ENCODE measurements at regions not wholly inside any gene's neighbourhood (a gene's known extent, or its start where the extent isn't known, plus 50 kb on each side); places are given as distances from the start of the nearest gene placed in this dataset.
"Not testable (repeated sequence)": the region's sequence is repeated elsewhere in the genome, so short reads cannot be mapped to it uniquely, and the experiment has no call there.

DNA sequence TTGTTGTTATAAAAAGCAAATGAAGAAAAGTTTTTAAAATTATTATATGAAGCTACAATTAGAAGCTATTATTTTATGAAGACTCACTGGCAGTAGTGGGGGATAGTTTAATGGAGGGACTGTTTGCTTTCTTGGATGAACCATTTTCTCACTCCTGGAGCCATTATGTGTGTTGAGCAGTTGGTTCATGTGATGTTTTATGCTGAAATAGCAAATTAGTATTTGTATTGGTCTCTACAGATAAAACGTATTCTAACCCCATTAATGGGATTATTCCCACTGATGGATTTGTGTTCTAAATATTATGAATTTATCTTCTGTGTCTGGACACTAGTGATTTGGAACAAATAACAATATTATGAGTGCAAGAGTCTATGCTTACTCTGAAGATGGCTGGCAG lies 507.5 kb upstream of the FSHR start:
- DNase-seq: no peak

DNA sequence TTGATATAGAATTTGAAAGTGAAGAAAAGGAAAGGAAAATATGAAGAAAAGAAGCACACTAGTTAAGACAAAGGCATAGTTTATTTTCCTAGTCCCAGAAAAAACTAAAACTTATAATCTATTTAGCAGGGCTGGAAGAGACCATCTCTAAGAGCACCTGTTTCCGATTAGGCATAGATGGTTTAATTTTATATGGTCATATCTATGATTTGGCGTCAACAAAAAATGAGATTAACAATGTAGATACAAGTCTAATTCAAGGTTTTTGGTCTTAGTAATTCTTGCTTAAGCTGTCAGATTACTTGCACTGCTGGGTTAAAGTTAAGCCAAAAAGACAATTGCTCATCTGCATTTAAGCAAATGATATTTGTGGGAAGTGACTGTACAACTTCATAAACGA lies 502.5 kb upstream of the FSHR start:
- no peak for DNase-seq

DNA sequence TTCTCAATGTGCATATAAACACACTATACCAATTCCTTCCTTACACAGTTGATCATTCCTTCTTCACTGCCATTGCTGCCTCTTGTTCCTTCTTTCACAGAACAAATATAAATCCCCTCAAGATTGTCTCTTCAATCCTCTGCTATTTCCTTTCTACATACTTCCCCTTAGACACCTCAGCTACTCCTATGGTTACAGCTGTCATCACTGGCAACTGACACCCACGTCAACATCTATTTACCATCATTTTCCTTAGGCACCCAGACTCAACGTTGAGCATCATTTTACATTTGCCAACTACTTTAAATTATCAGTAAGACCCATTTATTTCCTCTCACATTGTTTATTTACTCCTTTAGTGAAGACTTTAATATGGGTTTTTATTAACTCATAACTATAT lies 488.8 kb upstream of the FSHR start:
- no peak for DNase-seq

DNA sequence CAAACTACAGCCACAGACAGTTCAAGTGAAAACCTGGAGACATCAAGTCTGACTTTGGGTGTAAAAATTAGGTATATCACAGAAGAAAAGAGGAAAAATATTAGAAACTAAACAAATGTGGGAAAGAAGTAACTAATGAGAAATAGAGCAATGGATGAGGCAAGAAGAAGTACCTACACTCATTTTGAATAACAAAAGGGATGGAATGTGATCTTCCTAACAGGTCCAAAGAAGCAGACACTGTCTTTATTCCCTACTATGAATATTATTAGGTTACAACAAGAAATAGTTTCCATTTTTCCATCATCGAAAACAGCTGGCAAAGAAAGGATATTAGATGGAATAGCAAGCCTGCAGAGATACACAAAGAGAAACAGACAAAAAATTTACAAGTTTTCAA lies 486.3 kb upstream of the FSHR start:
- DNase-seq: no peak

DNA sequence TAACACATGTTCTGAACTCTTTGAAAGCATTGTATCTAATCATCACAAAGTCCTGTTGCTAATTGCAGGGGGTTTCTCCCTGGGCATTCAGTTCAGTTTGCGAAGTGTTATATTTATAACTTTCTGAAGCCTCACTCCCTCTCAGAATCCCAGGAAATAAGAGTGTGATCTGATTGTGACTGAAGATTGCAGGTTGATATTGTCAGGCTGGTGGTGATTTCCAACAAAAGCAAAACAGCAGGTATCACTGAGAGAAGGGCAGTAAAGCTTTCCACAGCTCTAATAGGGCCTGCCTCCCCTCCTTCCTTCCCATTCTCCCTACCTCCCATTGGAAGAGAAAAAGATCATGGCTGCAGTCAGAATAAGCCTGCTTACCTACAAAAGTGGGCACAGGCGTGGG lies 466.7 kb upstream of the FSHR start:
- no peak for DNase-seq

DNA sequence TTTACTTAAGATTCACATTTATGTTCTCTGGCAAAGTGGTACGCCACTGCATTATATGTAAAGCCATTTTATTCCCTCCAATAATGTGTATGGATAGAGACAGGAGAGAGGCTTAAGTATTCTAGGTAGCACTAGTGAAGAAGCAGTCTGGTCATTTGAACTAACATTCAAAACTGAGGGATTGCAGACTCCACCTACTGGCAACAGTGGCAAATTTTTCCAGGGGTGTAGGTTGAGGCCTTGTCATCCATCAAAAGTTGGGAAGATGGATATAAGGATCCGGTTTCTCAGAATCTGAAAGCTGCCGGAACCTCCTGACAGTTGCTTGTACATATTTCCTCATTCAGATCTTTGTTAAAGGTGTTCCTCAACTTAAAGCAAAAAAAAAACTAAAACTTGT lies 465.5 kb upstream of the FSHR start:
- no peak for DNase-seq

DNA sequence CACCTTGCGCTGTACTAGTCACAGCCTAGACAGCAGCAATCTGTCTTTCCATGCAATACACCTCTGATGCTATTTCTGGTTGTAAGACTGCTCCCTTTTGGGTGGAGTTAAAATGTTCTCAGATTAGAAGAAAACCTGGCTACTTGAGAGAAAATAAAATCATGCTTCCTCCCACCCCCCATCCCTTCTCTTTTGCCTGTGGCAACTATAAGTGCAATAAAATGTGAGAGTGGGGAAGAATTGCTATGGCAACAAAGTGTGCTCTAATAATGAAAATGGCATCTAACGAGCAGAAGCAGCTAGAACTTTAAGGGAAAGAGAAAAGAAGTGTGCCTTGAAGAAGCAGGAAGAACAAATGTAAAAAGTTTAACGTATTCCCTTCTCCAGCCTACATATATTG lies 464.2 kb upstream of the FSHR start:
- no peak for DNase-seq

DNA sequence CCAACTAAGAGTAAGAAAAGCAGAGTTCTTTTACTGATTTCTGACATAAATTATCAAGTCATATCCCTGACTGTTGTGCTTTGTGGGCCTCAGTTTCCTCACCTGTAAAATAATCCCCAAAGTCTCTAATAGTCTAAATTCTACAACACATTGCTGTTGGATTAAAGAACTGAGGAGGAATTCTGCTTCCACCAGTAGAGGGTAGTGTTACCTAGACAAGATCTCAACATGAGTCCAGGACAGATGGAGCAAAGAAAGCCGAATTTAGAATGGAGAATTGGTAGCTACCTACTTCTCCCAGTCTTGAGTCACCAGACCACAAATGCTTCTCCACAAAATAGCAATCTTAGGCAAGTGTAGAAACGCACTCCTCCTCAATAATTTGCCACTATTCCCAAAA lies 462.5 kb upstream of the FSHR start:
- DNase-seq: peak; percentile 54

DNA sequence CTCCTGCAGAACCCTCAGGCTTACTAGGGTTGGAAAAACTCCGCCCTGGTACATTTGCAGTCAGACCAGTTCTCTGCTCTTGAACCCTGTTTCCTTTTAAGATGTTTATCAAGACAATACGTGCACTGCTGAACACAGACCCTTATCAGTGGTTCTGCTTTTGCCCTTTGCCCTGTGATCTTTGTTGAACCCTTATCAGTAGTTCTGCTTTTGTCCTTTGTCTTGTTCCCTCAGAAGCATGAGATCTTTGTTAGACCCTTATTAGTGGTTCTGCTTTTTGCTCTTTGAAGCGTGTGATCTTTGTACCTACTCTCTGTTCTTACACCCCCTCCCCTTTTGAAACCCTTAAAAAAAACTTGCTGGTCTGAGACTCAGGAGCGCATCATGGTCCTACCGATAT lies 457.5 kb upstream of the FSHR start:
- not testable (repeated sequence) for DNase-seq

DNA sequence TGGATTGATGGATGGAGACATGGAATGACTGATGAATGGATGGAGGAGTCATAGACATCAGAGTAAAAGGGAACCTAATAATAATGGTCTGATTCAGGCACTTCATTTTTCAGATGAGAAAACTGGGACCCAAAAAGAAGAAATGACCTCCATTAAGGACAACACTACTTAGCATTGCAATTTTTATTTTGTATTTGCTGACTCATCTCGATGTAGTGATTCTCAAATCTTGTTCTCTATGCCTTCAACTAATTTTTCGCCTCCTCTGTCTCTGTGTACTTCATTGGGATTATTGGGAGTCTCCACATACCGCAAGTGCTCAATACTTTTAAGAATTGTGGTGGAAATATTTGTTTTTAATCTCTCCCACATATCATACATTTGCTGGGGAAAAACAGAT lies 446.2 kb upstream of the FSHR start:
- no peak for DNase-seq

DNA sequence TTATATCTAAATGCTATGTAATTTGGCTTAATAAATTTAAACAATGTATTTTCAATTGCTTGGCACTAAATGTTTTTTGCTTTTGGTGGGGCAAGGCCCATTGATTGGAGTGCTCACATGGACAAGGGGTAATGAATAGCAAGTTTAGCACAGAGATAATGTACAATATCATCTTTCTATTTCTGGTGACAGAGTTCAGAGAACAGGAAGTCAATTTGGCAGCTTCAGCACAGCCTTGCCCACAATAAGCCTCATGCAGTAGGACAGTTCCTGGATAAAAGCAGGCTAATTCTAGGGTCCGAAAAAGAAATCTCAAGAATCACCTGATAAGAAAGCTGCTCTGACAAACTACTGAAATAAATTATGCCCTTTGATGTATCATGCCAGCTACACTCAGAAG lies 443.9 kb upstream of the FSHR start:
- no peak for DNase-seq

DNA sequence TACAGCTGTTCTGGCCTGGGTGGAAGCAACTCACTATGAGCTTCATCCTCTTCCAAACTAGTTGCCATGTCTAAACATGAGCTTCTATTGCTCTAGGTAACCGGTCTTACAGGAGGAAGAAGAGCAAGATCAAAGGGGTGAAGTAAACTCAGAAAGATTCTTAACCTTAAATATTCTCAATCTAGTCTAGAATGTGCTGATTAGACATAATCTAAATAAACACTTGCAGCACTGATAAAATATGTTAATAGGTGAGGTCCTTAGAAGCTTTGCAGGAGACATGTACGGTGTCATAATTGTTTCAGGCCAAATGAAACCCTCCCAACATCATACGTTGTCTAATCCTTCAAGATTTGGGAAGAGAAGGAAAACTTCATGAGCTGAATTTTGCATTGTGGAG lies 431.6 kb upstream of the FSHR start:
- DNase-seq: no peak

DNA sequence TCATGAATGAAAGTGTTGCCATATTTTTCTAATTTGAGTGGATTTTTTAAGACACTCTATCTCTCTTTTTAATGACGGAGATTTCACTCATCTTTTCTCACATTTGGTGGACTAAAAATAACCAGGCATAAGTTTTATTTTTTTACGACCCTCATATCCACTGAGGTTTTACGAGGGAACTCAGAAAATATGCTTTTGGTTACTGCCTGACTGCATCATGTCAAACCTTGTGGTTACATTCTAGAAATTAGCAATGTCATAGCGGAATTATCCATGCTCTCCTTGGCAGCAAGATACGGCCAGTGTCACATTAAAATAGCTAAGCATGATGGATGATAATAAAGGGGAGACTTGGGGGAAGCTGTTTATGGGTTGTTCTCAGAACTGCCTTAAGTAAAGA lies 428.6 kb upstream of the FSHR start:
- no peak for DNase-seq

DNA sequence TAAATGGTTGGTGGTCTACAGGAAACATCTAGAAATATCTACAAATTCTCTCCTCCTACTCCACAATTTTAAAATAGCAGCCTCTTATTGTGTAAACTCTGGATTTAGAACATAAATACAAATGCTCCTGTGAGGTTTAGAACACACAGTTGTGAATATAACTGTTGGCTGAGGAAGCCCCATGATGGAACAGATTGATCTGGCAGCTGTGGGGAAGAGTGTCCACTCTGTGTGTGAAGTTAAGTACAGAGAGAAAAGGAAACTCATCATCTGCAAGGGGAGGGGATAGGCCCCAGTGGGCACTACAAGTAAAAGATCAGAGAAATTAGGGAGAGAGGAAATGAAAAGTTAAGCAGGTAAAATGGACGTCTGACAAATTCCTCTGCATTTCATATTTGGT lies 422.7 kb upstream of the FSHR start:
- no peak for DNase-seq

DNA sequence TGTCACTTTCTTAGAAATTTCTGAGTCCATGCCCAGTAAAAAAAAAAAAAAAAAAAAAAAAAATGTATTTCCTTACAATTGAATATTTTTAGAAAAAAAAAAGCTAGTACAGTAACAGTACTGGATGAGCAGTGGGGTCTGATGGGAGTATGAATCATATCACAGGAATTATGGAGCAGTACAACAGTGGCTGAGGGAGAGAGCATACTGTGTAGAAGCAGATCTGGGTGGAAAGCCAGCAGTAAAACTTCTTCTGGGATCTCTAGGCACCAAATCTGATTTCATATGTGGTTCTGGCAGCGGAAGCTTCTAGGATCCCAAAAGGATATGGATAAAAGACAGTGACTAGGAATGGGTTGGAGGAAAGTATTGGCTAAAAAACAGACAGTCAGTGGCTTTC lies 414.9 kb upstream of the FSHR start:
- no peak for DNase-seq

DNA sequence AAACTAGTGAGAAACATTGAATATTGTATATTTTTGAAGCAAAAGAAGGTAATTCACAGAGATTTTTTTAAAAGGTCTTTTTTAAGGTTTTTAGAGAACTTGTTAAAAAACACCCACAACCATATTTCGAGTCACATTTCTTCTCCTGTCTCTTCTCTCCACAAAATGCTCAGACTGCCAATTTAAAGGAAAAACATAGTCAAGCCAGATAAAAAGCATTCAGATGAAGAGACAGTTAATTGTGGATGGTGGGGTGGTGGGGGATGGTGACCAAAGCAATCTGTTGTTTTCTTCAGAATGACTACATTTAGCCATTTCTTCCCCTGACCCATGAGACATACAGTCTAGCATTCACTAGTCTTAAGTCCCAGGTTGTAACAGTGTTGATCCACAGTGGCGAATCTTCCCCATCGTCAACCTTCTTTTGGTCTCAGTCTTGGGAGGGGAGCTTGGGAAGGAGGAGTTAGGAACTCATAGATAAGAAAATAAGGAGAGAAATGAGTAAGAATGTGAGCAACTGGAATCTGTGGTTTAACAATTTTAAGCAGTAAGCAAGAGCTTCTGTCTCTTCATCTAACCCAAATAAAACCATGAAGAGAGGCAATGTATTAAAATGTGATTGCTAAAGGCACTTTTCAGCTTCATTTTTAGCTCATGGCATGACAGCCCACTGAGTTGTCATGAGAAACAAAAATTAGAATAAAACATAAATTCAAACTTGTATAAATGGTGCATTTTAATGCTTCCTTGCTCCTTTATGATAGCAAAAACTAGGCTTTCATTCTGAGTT lies 413.7 kb upstream of the FSHR start:
- DNase-seq: no peak

DNA sequence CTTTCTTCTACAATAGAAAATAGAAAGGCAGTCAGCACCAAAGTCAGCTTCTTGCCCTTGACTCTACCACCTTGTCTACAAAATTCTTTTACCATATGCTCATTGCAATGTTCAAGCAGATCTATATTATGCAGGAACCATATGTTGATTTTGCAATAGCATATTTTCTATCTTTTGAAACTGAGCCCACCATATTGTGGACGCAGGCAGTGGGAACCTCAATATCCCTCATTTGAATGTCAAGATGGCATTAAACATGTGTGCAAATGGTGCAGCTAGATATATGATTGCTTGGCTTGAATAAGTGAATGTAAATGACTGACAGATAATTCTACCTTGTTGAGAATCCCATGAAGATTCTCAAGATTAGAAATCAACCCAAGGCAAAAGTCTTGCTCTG lies 412.7 kb upstream of the FSHR start:
- no peak for DNase-seq

DNA sequence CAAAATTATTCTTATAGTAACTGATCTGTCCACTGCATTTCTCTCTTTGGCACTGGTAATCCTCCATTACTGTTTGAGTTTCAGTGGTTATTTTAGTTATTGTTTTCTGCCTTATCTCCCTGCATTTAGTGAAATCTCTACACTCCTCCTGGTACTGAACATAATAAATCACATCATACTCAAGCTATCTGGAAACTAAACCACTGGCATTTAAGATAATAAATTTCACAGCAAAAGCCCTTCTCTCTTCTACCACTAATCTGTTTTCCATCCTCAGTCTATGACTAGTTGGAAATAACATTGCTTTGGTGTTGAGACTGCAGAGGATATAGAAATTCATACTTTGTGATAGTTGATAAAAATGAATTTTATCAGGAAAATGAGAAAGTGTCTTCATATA lies 399.3 kb upstream of the FSHR start:
- DNase-seq: no peak

DNA sequence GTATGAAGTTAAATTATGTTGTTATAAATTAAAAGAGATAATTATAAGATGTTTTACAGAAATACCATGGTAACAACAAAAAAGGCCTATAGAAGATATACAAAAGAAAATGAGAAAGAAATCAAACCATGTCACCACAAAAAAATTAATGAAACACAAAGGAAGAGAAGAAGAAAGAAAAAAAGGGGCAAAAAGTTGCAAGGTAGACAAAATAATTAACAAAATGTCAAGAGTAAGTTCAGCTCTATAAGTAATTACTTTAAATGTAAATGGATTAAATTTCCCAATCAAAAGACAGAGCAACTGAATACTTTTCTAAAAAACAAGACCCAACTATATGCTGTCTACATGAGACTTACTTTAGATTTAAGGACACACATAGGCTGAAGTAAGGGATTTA lies 378.4 kb upstream of the FSHR start:
- no peak for DNase-seq

DNA sequence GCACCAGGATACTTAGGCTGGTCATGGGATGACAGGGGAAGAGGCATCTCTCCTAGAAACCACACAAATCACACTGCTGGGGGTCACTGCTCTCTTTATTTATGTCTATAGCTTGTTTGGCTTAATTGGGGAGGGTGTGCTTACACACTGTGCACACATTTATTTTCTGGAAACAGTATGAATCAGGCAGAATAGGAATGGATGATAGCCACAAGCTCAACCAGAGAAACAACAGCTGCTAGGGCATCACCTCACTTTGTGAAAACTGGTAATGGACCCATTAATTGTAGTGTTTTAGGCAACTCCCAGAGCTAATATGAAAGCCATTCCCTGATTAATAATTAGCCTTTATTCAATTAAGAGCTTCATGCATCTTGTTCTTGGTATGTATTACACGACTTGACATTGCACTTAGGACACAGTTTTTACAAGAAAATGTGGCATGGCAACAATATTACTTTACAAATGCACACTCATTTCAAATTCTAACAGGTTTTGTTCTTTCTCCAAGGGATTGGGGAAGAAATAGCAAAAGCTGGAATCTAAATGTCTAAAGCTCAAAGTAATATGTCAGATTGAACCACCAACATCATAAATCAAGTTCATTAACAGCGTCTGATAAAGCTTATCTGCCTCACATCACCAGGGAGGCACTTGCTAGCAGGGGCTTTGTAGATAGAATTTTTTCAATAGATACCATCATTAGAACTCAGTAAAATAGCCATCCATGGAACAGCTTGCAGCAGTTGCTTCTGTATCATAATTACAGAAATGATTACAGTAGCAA lies 361.9 kb upstream of the FSHR start:
- no peak for DNase-seq

DNA sequence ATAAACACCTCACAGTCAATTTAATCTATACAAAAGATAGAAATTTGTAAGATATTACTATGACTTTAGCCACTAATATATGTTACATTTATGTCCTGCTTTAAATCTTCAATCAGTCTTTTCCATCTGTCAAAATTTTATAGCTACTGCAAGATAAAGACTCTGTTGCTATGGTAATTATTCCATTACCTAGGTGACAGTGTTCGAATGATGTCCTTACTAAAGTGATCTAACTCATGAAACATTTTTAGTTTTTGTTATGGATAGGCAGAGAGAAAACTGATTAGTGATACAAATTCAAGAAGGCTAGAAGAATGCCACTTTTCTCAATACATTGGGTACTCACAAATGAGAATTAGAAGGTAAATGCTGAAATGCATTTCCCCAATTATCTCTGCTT lies 359.9 kb upstream of the FSHR start:
- DNase-seq: no peak

DNA sequence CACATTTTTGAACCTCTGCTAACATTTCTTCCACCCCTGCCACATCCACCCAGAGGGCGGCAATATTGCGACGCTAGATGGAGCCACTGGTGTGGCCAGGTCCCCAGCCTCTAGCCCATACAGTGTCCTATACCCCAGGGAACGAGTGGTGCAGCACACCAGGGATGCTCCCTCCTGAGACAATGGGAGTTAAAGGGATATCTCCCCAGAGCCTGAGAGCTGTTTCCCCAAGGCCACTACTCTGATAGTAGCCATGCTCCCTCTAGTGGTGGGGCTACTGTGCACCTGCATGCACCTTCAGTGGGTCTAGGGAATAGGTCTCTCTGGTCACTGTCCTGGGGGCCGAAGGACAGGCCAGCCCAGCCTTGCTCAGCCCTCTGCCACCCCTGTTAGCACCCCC lies 336.4 kb upstream of the FSHR start:
- peak; percentile 39 for DNase-seq

DNA sequence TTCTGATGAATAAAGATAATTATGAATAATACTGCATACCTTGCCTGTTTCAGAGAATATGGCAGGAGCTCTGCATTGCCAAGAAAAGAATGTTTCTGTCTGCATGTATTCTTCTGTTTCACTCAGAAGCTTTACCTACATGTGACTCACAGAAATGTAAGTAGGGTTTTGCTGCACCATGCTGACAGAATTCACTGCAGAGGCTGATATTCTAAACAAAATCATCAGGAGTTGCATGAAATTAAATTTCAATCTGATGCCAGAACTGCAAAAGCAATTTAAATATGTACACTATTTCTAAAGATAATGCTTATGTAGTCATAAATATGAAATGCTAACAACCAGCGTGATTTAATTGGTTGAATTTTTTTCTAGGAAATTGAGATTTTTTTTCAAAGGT lies 332.8 kb upstream of the FSHR start:
- DNase-seq: no peak

DNA sequence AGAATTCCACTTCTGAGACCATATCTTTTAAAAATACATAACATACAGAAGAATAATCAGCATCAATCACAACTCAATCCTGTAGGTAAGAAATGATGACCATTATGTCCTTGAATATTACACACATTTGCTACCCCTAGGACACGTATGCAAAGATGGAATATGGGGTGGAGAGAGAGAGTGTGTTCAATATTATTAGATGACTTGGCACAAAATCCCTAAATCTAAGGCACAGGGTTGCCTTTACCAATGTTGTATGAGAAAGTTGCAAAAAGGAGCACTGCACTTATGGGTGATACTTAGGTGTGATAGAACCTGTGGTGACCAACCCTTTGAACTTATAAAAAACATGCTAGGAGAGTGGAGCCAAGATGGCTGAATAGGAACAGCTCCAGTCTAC lies 326.2 kb upstream of the FSHR start:
- DNase-seq: no peak
